ENCODE measurements at regions not wholly inside any gene's neighbourhood (a gene's known extent, or its start where the extent isn't known, plus 50 kb on each side); places are given as distances from the start of the nearest gene placed in this dataset.

DNA sequence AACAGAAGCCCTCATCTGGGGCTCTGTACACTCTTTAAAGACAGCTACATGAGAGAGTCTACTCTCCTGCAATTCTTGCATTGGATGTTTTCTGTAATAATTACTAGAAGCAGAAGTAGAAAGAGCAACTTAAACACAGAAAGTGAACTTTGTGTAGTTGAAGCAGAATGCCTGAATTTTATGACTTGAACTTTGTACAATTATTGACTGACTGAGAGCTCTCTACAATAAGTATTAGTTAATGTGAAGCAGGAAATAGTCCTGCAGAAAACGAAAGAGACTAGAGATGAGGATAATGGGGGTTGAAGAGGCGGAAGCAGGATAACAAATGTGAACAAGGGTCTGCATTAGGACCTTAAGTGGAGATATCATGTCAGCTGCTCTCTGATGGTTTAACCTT is 79.2 kb upstream of the STK39 start:
- TF ChIP-seq, protein P1, sequence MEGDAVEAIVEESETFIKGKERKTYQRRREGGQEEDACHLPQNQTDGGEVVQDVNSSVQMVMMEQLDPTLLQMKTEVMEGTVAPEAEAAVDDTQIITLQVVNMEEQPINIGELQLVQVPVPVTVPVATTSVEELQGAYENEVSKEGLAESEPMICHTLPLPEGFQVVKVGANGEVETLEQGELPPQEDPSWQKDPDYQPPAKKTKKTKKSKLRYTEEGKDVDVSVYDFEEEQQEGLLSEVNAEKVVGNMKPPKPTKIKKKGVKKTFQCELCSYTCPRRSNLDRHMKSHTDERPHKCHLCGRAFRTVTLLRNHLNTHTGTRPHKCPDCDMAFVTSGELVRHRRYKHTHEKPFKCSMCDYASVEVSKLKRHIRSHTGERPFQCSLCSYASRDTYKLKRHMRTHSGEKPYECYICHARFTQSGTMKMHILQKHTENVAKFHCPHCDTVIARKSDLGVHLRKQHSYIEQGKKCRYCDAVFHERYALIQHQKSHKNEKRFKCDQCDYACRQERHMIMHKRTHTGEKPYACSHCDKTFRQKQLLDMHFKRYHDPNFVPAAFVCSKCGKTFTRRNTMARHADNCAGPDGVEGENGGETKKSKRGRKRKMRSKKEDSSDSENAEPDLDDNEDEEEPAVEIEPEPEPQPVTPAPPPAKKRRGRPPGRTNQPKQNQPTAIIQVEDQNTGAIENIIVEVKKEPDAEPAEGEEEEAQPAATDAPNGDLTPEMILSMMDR (IDR thresholded peaks at IDR 0.05), result no peak
- TF ChIP-seq POLR2AphosphoS5 (IDR thresholded peaks at IDR 0.05), result no peak
